ENCODE measurements at regions not wholly inside any gene's neighbourhood (a gene's known extent, or its start where the extent isn't known, plus 50 kb on each side); places are given as distances from the start of the nearest gene placed in this dataset.

DNA sequence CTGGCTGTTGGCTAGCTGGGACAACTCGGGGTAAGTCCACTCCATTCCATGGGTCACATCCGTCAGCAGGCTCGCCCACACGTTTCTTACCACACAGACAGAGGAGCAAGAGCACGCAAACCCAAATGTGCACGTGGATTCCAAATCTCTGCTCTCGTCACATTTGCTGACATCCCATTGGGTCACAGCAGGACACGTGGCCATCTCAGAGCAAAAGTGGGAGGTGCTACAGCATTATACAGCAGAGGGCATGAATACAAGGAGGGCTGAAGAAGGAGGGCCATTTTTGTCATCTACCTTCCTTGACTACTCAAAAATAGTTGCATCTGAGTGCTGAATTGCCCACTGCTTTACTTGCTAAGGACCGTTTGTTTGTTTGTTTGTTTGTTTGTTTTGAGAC lies 84.7 kb downstream of the RBBP6 start:
- Histone ChIP-seq H2BK15ac (ENCODE audit: low read depth, low read length) (no peak overlapping the region), H3K18ac (ENCODE audit: insufficient read length, low read depth, low read length) (no peak overlapping the region), H3K27me3 (ENCODE audit: insufficient read depth, low read length) (no peaks in the 10 kb centered on the region), H3K79me2 (ENCODE audit: insufficient read depth, low read length) (no peaks in the 10 kb centered on the region), H3T11ph (ENCODE audit: low read length) (no peak overlapping the region), H2BK12ac (ENCODE audit: insufficient read length, low read depth, low read length) (no peak overlapping the region), H2BK5ac (ENCODE audit: insufficient read length, low read length) (no peak overlapping the region), H3K4me2 (ENCODE audit: insufficient read depth, insufficient read length, low read length) (no peak overlapping the region), H4K91ac (ENCODE audit: insufficient read length, low read depth, low read length) (no peak overlapping the region), H2AK5ac (ENCODE audit: insufficient read length, low read length) (no peak overlapping the region), H4K8ac (replicated peaks; ENCODE audit: insufficient read length, low read depth, low read length) (no peak overlapping the region), H3K4me1 (ENCODE audit: insufficient read depth, low read length) (no peaks in the 10 kb centered on the region), H3K27ac (ENCODE audit: insufficient read length, low read depth, low read length) (no peak overlapping the region), H3K14ac (ENCODE audit: insufficient read depth, low read length) (no peak overlapping the region), H3K79me1 (ENCODE audit: insufficient read depth, low read depth, low read length, poor library complexity, severe bottlenecking) (no peaks in the 10 kb centered on the region), H3K23me2 (ENCODE audit: insufficient read length, low read depth, low read length, poor library complexity, severe bottlenecking) (no peaks in the 10 kb centered on the region), H4K20me1 (ENCODE audit: control insufficient read depth, insufficient read depth, insufficient read length) (no peaks in the 10 kb centered on the region), H2BK120ac (ENCODE audit: low read depth, low read length, poor library complexity, severe bottlenecking) (no peak overlapping the region), H3K9me3 (ENCODE audit: control insufficient read depth, low read depth, low read length) (no peaks in the 10 kb centered on the region), H3K4ac (ENCODE audit: low read depth, low read length) (no peak overlapping the region), H2AFZ (ENCODE audit: low read length) (no peak overlapping the region), H3K23ac (ENCODE audit: insufficient read length, low read depth, low read length) (no peak overlapping the region), H4K5ac (ENCODE audit: insufficient read length, low read depth, low read length) (no peak overlapping the region), H2BK20ac (ENCODE audit: low read depth, low read length, poor library complexity, severe bottlenecking) (no peak overlapping the region), H3K9ac (ENCODE audit: extremely low read depth, insufficient read length, low read length) (no peak overlapping the region), H3K56ac (ENCODE audit: insufficient read length, low read depth, low read length) (no peak overlapping the region)
- no peaks in the 10 kb centered on the region for H3K27me3 Mint-ChIP-seq (ENCODE audit: low read depth)
- H3K4me3 Mint-ChIP-seq, result no peak overlapping the region
- TF ChIP-seq, protein P1, sequence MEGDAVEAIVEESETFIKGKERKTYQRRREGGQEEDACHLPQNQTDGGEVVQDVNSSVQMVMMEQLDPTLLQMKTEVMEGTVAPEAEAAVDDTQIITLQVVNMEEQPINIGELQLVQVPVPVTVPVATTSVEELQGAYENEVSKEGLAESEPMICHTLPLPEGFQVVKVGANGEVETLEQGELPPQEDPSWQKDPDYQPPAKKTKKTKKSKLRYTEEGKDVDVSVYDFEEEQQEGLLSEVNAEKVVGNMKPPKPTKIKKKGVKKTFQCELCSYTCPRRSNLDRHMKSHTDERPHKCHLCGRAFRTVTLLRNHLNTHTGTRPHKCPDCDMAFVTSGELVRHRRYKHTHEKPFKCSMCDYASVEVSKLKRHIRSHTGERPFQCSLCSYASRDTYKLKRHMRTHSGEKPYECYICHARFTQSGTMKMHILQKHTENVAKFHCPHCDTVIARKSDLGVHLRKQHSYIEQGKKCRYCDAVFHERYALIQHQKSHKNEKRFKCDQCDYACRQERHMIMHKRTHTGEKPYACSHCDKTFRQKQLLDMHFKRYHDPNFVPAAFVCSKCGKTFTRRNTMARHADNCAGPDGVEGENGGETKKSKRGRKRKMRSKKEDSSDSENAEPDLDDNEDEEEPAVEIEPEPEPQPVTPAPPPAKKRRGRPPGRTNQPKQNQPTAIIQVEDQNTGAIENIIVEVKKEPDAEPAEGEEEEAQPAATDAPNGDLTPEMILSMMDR (conservative IDR thresholded peaks at IDR 0.05), result no peak
- H3K27ac Mint-ChIP-seq, result no peak overlapping the region
- no CpG with 5 or more reads among the region's 9 CpGs for WGBS (ENCODE audit: extremely low coverage, insufficient read length, low lambda C conversion rate)
- H3K36me3 Mint-ChIP-seq (ENCODE audit: insufficient read depth in 1 of 3, low read depth in 3 of 3), result no peaks in the 10 kb centered on the region
- no peak for DNase-seq
- H3K4me1 Mint-ChIP-seq, result peaks cover 0 to 2% of the 10 kb centered on the region in 2 experiments; a peak in 1 of 4 replicates
- no peaks in the 10 kb centered on the region for H3K9me3 Mint-ChIP-seq

All from H9 (cell line).